ENCODE measurements at regions not wholly inside any gene's neighbourhood (a gene's known extent, or its start where the extent isn't known, plus 50 kb on each side); places are given as distances from the start of the nearest gene placed in this dataset.
A peak's percentile ranks its signal among the peaks of the same experiment; 100 is the strongest.

GRCh38 chr1:234953655-234954405, 174.8 kb downstream of the TOMM20 start (continued):
- TF ChIP-seq PAXIP1 (CRISPR knock-in tag; conservative IDR thresholded peaks at IDR 0.05) = peak; percentile 57
- TF ChIP-seq TFDP2 (CRISPR knock-in tag; IDR thresholded peaks at IDR 0.05) = no peak
- TF ChIP-seq ZNF547 (CRISPR knock-in tag; IDR thresholded peaks at IDR 0.05) = no peak
- no peak for TF ChIP-seq EZH2 (conservative IDR thresholded peaks at IDR 0.05; ENCODE audit: low read depth, low read length)
- no peak for TF ChIP-seq ZNF382 (CRISPR knock-in tag; IDR thresholded peaks at IDR 0.05; ENCODE audit: borderline replicate concordance)
- no peak for TF ChIP-seq ZNF558 (CRISPR knock-in tag; IDR thresholded peaks at IDR 0.05; ENCODE audit: borderline replicate concordance)
- no peak for TF ChIP-seq ZSCAN9 (CRISPR knock-in tag; IDR thresholded peaks at IDR 0.05; ENCODE audit: borderline replicate concordance)
- TF ChIP-seq NR1H2 (CRISPR knock-in tag; IDR thresholded peaks at IDR 0.05; ENCODE audit: borderline replicate concordance, low read depth) = no peak
- TF ChIP-seq ZNF557 (CRISPR knock-in tag; IDR thresholded peaks at IDR 0.05) = no peak
- TF ChIP-seq ZNF770 (CRISPR knock-in tag; IDR thresholded peaks at IDR 0.05) = peak; percentile 77
- no peak for TF ChIP-seq MED8 (CRISPR knock-in tag; IDR thresholded peaks at IDR 0.05; ENCODE audit: insufficient replicate concordance)
- no peak for TF ChIP-seq ZNF775 (CRISPR knock-in tag; IDR thresholded peaks at IDR 0.05; ENCODE audit: borderline replicate concordance)
- TF ChIP-seq ZNF746 (CRISPR knock-in tag; IDR thresholded peaks at IDR 0.05) = peak; percentile 71; the same call in 1 of the 2 replicates
- no peak for TF ChIP-seq ZNF574 (CRISPR knock-in tag; IDR thresholded peaks at IDR 0.05)
- no peak for TF ChIP-seq ZFP82 (CRISPR knock-in tag; IDR thresholded peaks at IDR 0.05; ENCODE audit: borderline replicate concordance)
- no peak for TF ChIP-seq ARNT (IDR thresholded peaks at IDR 0.05)
- TF ChIP-seq GZF1 (CRISPR knock-in tag; IDR thresholded peaks at IDR 0.05) = no peak
- no peak for TF ChIP-seq ZNF713 (CRISPR knock-in tag; IDR thresholded peaks at IDR 0.05)
- no peak for TF ChIP-seq CEBPB (IDR thresholded peaks at IDR 0.05; ENCODE audit: borderline replicate concordance, low read depth, low read length)
- TF ChIP-seq ZFAT (CRISPR knock-in tag; conservative IDR thresholded peaks at IDR 0.05) = no peak
- TF ChIP-seq GFI1 (CRISPR knock-in tag; IDR thresholded peaks at IDR 0.05; ENCODE audit: borderline replicate concordance) = peak; percentile 95
